ENCODE measurements at regions not wholly inside any gene's neighbourhood (a gene's known extent, or its start where the extent isn't known, plus 50 kb on each side); places are given as distances from the start of the nearest gene placed in this dataset.
"Not testable (repeated sequence)": the region's sequence is repeated elsewhere in the genome, so short reads cannot be mapped to it uniquely, and the experiment has no call there.

DNA sequence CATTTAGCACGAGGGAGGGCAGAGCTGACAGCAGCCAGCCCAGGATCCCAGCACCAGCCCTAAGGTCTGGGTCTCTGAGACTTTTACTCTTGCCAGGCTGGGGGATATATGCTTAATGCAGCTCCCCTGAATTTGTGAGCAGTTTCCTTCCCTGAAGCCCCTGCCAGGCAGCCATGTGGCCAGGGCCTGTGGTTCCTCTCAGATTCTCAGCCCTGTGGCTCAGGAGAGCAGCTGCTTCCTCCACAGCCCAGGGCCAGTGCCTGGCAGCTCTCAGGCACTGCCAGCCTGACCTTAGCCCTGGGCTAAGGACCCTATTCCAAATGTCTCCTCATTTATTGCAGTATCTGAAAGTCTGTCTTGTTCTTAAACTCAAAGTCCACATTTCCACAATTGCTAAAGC, 1525.3 kb downstream of the RPIA start:
- TF ChIP-seq, protein P1, sequence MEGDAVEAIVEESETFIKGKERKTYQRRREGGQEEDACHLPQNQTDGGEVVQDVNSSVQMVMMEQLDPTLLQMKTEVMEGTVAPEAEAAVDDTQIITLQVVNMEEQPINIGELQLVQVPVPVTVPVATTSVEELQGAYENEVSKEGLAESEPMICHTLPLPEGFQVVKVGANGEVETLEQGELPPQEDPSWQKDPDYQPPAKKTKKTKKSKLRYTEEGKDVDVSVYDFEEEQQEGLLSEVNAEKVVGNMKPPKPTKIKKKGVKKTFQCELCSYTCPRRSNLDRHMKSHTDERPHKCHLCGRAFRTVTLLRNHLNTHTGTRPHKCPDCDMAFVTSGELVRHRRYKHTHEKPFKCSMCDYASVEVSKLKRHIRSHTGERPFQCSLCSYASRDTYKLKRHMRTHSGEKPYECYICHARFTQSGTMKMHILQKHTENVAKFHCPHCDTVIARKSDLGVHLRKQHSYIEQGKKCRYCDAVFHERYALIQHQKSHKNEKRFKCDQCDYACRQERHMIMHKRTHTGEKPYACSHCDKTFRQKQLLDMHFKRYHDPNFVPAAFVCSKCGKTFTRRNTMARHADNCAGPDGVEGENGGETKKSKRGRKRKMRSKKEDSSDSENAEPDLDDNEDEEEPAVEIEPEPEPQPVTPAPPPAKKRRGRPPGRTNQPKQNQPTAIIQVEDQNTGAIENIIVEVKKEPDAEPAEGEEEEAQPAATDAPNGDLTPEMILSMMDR (conservative IDR thresholded peaks at IDR 0.05; ENCODE audit: low read depth, low read length) = not testable (repeated sequence)
- not testable (repeated sequence) for TF ChIP-seq EZH2 (IDR thresholded peaks at IDR 0.05; ENCODE audit: low read length, unreplicated experiment)

All from PC-3 (cell line).